ENCODE measurements at regions not wholly inside any gene's neighbourhood (a gene's known extent, or its start where the extent isn't known, plus 50 kb on each side); places are given as distances from the start of the nearest gene placed in this dataset.

DNA sequence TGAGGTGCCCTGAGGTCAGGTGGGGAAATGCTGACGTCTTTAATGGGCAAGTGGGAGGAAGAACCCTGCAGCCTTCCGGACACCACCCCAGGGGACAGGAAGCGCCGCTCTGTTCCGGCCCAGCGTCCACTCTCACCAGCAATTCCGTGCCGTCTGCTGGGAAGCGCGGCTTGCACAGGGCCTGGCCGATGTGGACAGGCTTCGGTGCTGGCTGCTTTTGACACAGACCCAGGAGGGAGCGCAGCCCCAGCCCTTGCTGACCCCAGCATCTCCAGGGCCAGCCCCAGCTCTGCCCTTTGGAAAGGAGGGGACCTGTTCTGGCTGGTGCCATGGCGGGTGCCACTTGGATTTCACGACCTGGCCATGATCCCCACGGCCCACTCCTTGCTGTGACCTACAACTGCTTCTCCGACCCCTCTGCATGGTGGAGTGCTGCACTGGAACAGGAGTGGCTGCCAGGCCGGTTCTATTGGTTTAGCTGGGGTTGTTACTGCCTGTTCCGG lies 123.2 kb downstream of the DLL1 start:
- no peak for DNase-seq
- H3K27me3 ChIP-seq (replicated peaks in 2 of 5; ENCODE audit: control insufficient read depth in 4 of 5, insufficient read depth in 5 of 5, low read length in 4 of 5) = peaks cover 0 to 3% (median 0%) of the 10 kb centered on the region in 5 experiments
- H3K36me3 ChIP-seq (ENCODE audit: control insufficient read depth in 4 of 4, insufficient read depth in 4 of 4, low read length in 3 of 4) = no peaks in the 10 kb centered on the region
- peaks cover 0 to 30% (median 3%) of the 10 kb centered on the region in 5 experiments for H3K9me3 ChIP-seq (ENCODE audit: control extremely low read depth in 1 of 5, control insufficient read depth in 4 of 5, insufficient read depth in 2 of 5, low read depth in 1 of 5, low read length in 4 of 5)
- no peak overlapping the region for H3K4me3 ChIP-seq (ENCODE audit: control insufficient read depth in 1 of 7, extremely low read depth in 1 of 7, insufficient read depth in 4 of 7, low read depth in 2 of 7, low read length in 6 of 7)
- CTCF ChIA-PET = no interaction called here
- H3K27ac ChIP-seq (ENCODE audit: insufficient read depth in 1 of 2, low read depth in 1 of 2, low read length in 2 of 2, poor library complexity in 1 of 2, severe bottlenecking in 2 of 2) = no peak overlapping the region
- peaks cover 0 to 9% (median 0%) of the 10 kb centered on the region in 4 experiments for H3K4me1 ChIP-seq (ENCODE audit: control extremely low read depth in 1 of 4, control insufficient read depth in 4 of 4, insufficient read depth in 4 of 4, low read length in 3 of 4)
- 94% methylated on average over 19 of the region's 19 CpGs for WGBS (ENCODE audit: insufficient coverage)
- POLR2A ChIA-PET = no interaction called here

- Histone ChIP-seq H3K36me3 (ENCODE audit: control insufficient read depth in 4 of 4, insufficient read depth in 4 of 4, low read length in 3 of 4) (no peaks in the 10 kb centered on the region), H3K27ac (ENCODE audit: insufficient read depth in 1 of 2, low read depth in 1 of 2, low read length in 2 of 2, poor library complexity in 1 of 2, severe bottlenecking in 2 of 2) (no peak overlapping the region), H3K4me3 (ENCODE audit: control insufficient read depth in 1 of 7, extremely low read depth in 1 of 7, insufficient read depth in 4 of 7, low read depth in 2 of 7, low read length in 6 of 7) (no peak overlapping the region), H3K9me3 (ENCODE audit: control extremely low read depth in 1 of 5, control insufficient read depth in 4 of 5, insufficient read depth in 2 of 5, low read depth in 1 of 5, low read length in 4 of 5) (peaks cover 0 to 30% (median 3%) of the 10 kb centered on the region in 5 experiments), H3K4me1 (ENCODE audit: control extremely low read depth in 1 of 4, control insufficient read depth in 4 of 4, insufficient read depth in 4 of 4, low read length in 3 of 4) (peaks cover 0 to 17% (median 0%) of the 10 kb centered on the region in 4 experiments), H3K27me3 (replicated peaks in 2 of 5; ENCODE audit: control insufficient read depth in 4 of 5, insufficient read depth in 5 of 5, low read length in 4 of 5) (peaks cover 0 to 3% (median 0%) of the 10 kb centered on the region in 5 experiments)
- whole genome bisulfite sequencing (ENCODE audit: insufficient coverage) = 95% methylated on average over 31 of the region's 31 CpGs
- POLR2A ChIA-PET = no interaction called here
- CTCF ChIA-PET = no interaction called here
- no peak for DNase-seq
Measured at GRCh38 chr6:170166511-170167122, 124.3 kb downstream of the DLL1 start.

GRCh38 chr6:170165471-170166117 lies 125.3 kb downstream of the DLL1 start:
- DNase-seq = no peak
- Histone ChIP-seq H3K27me3 (replicated peaks in 2 of 5; ENCODE audit: control insufficient read depth in 4 of 5, insufficient read depth in 5 of 5, low read length in 4 of 5) (no peaks in the 10 kb centered on the region), H3K9me3 (ENCODE audit: control extremely low read depth in 1 of 5, control insufficient read depth in 4 of 5, insufficient read depth in 2 of 5, low read depth in 1 of 5, low read length in 4 of 5) (peaks cover 0 to 26% (median 3%) of the 10 kb centered on the region in 5 experiments), H3K27ac (ENCODE audit: insufficient read depth in 1 of 2, low read depth in 1 of 2, low read length in 2 of 2, poor library complexity in 1 of 2, severe bottlenecking in 2 of 2) (no peak overlapping the region), H3K4me1 (ENCODE audit: control extremely low read depth in 1 of 4, control insufficient read depth in 4 of 4, insufficient read depth in 4 of 4, low read length in 3 of 4) (peaks cover 0 to 17% (median 0%) of the 10 kb centered on the region in 4 experiments), H3K4me3 (ENCODE audit: control insufficient read depth in 1 of 7, extremely low read depth in 1 of 7, insufficient read depth in 4 of 7, low read depth in 2 of 7, low read length in 6 of 7) (no peak overlapping the region), H3K36me3 (ENCODE audit: control insufficient read depth in 4 of 4, insufficient read depth in 4 of 4, low read length in 3 of 4) (no peaks in the 10 kb centered on the region)
- 91% methylated on average over 15 of the region's 22 CpGs for WGBS (ENCODE audit: insufficient coverage)
- ChIA-PET POLR2A (no interaction called here), CTCF (interaction anchor here (1.8 kb wide), 1 partner anchor 8 kb away, joined by 6 read pairs; no protein-coding TSS in a partner anchor)

DNA sequence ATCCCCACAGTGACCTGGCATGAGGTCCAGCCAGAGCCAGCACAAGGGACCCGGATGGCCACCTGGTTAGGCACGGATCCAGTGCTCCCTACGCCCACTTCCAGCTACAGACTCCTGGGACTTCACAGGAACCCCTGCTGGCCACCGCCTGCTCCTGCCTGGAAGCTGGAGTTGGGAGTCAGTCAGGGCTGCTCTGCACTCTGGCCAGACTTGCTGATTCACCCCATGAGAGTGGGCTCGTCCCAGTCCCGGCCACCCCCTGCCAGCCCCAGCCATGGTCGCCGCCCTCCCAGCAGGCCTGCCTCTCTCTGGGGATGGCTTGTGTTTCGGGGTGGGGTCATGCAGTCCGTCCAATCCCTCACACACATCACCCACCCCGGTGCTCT lies 125.8 kb downstream of the DLL1 start:
- Histone ChIP-seq H3K4me1 (ENCODE audit: control extremely low read depth in 1 of 4, control insufficient read depth in 4 of 4, insufficient read depth in 4 of 4, low read length in 3 of 4) (peaks cover 0 to 17% (median 0%) of the 10 kb centered on the region in 4 experiments), H3K27ac (ENCODE audit: insufficient read depth in 1 of 2, low read depth in 1 of 2, low read length in 2 of 2, poor library complexity in 1 of 2, severe bottlenecking in 2 of 2) (no peak overlapping the region), H3K9me3 (ENCODE audit: control extremely low read depth in 1 of 5, control insufficient read depth in 4 of 5, insufficient read depth in 2 of 5, low read depth in 1 of 5, low read length in 4 of 5) (peaks cover 0 to 21% (median 3%) of the 10 kb centered on the region in 5 experiments), H3K4me3 (ENCODE audit: control insufficient read depth in 1 of 7, extremely low read depth in 1 of 7, insufficient read depth in 4 of 7, low read depth in 2 of 7, low read length in 6 of 7) (no peak overlapping the region), H3K36me3 (ENCODE audit: control insufficient read depth in 4 of 4, insufficient read depth in 4 of 4, low read length in 3 of 4) (no peaks in the 10 kb centered on the region), H3K27me3 (replicated peaks in 2 of 5; ENCODE audit: control insufficient read depth in 4 of 5, insufficient read depth in 5 of 5, low read length in 4 of 5) (no peaks in the 10 kb centered on the region)
- no peak for DNase-seq
- ChIA-PET POLR2A (no interaction called here), CTCF (interaction anchor here (1.8 kb wide), 1 partner anchor 9 kb away, joined by 6 read pairs; no protein-coding TSS in a partner anchor)
- WGBS (ENCODE audit: insufficient coverage) = 83% methylated on average over 4 of the region's 11 CpGs

- CTCF ChIA-PET = interaction anchor here (1.8 kb wide), 1 partner anchor 9 kb away, joined by 6 read pairs; no protein-coding TSS in a partner anchor
- Histone ChIP-seq H3K4me1 (ENCODE audit: control extremely low read depth in 1 of 4, control insufficient read depth in 4 of 4, insufficient read depth in 4 of 4, low read length in 3 of 4) (peaks cover 0 to 17% (median 0%) of the 10 kb centered on the region in 4 experiments), H3K27me3 (replicated peaks in 2 of 5; ENCODE audit: control insufficient read depth in 4 of 5, insufficient read depth in 5 of 5, low read length in 4 of 5) (no peaks in the 10 kb centered on the region), H3K36me3 (ENCODE audit: control insufficient read depth in 4 of 4, insufficient read depth in 4 of 4, low read length in 3 of 4) (no peaks in the 10 kb centered on the region), H3K9me3 (ENCODE audit: control extremely low read depth in 1 of 5, control insufficient read depth in 4 of 5, insufficient read depth in 2 of 5, low read depth in 1 of 5, low read length in 4 of 5) (peaks cover 0 to 17% (median 3%) of the 10 kb centered on the region in 5 experiments), H3K27ac (ENCODE audit: insufficient read depth in 1 of 2, low read depth in 1 of 2, low read length in 2 of 2, poor library complexity in 1 of 2, severe bottlenecking in 2 of 2) (no peak overlapping the region), H3K4me3 (ENCODE audit: control insufficient read depth in 1 of 7, extremely low read depth in 1 of 7, insufficient read depth in 4 of 7, low read depth in 2 of 7, low read length in 6 of 7) (no peak overlapping the region)
- POLR2A ChIA-PET = no interaction called here
- DNase-seq = no peak
- 96% methylated on average over 15 of the region's 21 CpGs for WGBS (ENCODE audit: insufficient coverage)
Measured at GRCh38 chr6:170164271-170164900, 126.5 kb downstream of the DLL1 start.

GRCh38 chr6:170163405-170164170 lies 127.3 kb downstream of the DLL1 start:
- CTCF ChIA-PET = interaction anchor here (1.8 kb wide), 1 partner anchor 10 kb away, joined by 6 read pairs; no protein-coding TSS in a partner anchor
- no peaks in the 10 kb centered on the region for H3K27me3 ChIP-seq (replicated peaks in 2 of 5; ENCODE audit: control insufficient read depth in 4 of 5, insufficient read depth in 5 of 5, low read length in 4 of 5)
- 95% methylated on average over 18 of the region's 27 CpGs for WGBS (ENCODE audit: insufficient coverage)
- POLR2A ChIA-PET = no interaction called here
- H3K4me1 ChIP-seq (ENCODE audit: control extremely low read depth in 1 of 4, control insufficient read depth in 4 of 4, insufficient read depth in 4 of 4, low read length in 3 of 4) = peaks cover 0 to 17% (median 0%) of the 10 kb centered on the region in 4 experiments
- H3K4me3 ChIP-seq (ENCODE audit: control insufficient read depth in 1 of 7, extremely low read depth in 1 of 7, insufficient read depth in 4 of 7, low read depth in 2 of 7, low read length in 6 of 7) = no peak overlapping the region
- no peak overlapping the region for H3K27ac ChIP-seq (ENCODE audit: insufficient read depth in 1 of 2, low read depth in 1 of 2, low read length in 2 of 2, poor library complexity in 1 of 2, severe bottlenecking in 2 of 2)
- no peak for DNase-seq
- H3K9me3 ChIP-seq (ENCODE audit: control extremely low read depth in 1 of 5, control insufficient read depth in 4 of 5, insufficient read depth in 2 of 5, low read depth in 1 of 5, low read length in 4 of 5) = peaks cover 0 to 10% (median 3%) of the 10 kb centered on the region in 5 experiments
- H3K36me3 ChIP-seq (ENCODE audit: control insufficient read depth in 4 of 4, insufficient read depth in 4 of 4, low read length in 3 of 4) = no peaks in the 10 kb centered on the region
